Transverse colon (tissue), 4 donors: ENCODE measurements at regions not wholly inside any gene's neighbourhood (a gene's known extent, or its start where the extent isn't known, plus 50 kb on each side); places are given as distances from the start of the nearest gene placed in this dataset.

Source experiments
- DNase-seq: peaks from one replicate; pipeline ENCODE4 v3.0.0-alpha.2; 2019
- H3K27ac ChIP-seq, 4 donors: fragments of 200-600 bp; sonication (generic); 2 replicates each; pipeline ENCODE4 v1.5.1; 2016 to 2018; ENCODE audit warnings: inconsistent platforms in 4 of 4
- H3K27me3 ChIP-seq: fragments of 200-600 bp; sonication (generic); 2 replicates; pipeline ENCODE4 v1.5.1; 2017; ENCODE audit warnings: inconsistent platforms
- H3K36me3 ChIP-seq, 4 donors: fragments of 200-600 bp; sonication (generic); 2 replicates each; pipeline ENCODE4 v1.5.1; 2017 to 2019; ENCODE audit warnings: inconsistent platforms in 4 of 4
- H3K4me1 ChIP-seq, 4 donors: fragments of 200-600 bp; sonication (generic); 2 replicates each; pipeline ENCODE4 v1.5.1; 2017 to 2020; ENCODE audit warnings: inconsistent platforms in 4 of 4
- H3K4me3 ChIP-seq, 4 donors: fragments of 200-600 bp; sonication (generic); 1 replicate in 1 of 4; 2 replicates in 3 of 4; pipeline versions ENCODE4 v1.5.1 to v1.6.1; 2017 to 2019; ENCODE audit warnings: inconsistent platforms in 4 of 4
- H3K9me3 ChIP-seq, 2 donors: fragments of 200-600 bp; sonication (generic); 2 replicates each; pipeline ENCODE4 v1.5.1; 2017 to 2019; ENCODE audit warnings: inconsistent platforms in 2 of 2
- EP300 ChIP-seq: sonication (generic); formaldehyde crosslinking; IDR thresholded peaks from one replicate; pipeline ENCODE4 v1.6.1; 2017; ENCODE audit warnings: antibody characterized with exemption, low read depth
- POLR2A ChIP-seq: fragments of 450-650 bp; IDR thresholded peaks from one replicate; pipeline ENCODE4 v1.6.1; 2016; ENCODE audit warnings: antibody characterized with exemption, mild to moderate bottlenecking, moderate library complexity
- POLR2AphosphoS5 ChIP-seq, 3 donors: sonication (generic); formaldehyde crosslinking; IDR thresholded peaks; one replicate each; pipeline ENCODE4 v1.6.1; 2016; ENCODE audit warnings: antibody characterized with exemption in 3 of 3
- WGBS, 2 donors: methylation state at CpG; one replicate each; pipeline ENCODE4 v1.1.5; 2018; ENCODE audit warnings: low coverage in 1 of 2; 5-methylcytosine and 5-hydroxymethylcytosine counted together
- in situ Hi-C, 4 donors: fragments of 200-750 bp; cut with MboI; loops; one replicate each; pipeline versions ENCODE4 v1.15.0 to v1.15.1; 2017; ENCODE audit warnings: low sequenced_read_pairs in 3 of 4, low pct_ligation_motif_present in 1 of 4, low pct_unique_long_range_greater_than_20kb in 1 of 4
- intact Hi-C: fragments of 100-400 bp; cut with DNase I; formaldehyde crosslinking; loops from one replicate; pipeline ENCODE4 v1.15.1; 2023; ENCODE audit warnings: low total_unique reads
- TF ChIP-seq, protein P1 (sequence below), 5 experiments: fragments of 200-600 bp in 3 of 5; fragments of 450-650 bp in 2 of 5; sonication (generic) in 3 of 5; IDR thresholded peaks; 1 replicate in 2 of 5; 2 replicates in 3 of 5; pipeline ENCODE4 v1.5.1; 2016 to 2017; ENCODE audit warnings: antibody characterized with exemption in 5 of 5, inconsistent platforms in 3 of 5, mild to moderate bottlenecking in 2 of 5, moderate library complexity in 1 of 5

DNA sequence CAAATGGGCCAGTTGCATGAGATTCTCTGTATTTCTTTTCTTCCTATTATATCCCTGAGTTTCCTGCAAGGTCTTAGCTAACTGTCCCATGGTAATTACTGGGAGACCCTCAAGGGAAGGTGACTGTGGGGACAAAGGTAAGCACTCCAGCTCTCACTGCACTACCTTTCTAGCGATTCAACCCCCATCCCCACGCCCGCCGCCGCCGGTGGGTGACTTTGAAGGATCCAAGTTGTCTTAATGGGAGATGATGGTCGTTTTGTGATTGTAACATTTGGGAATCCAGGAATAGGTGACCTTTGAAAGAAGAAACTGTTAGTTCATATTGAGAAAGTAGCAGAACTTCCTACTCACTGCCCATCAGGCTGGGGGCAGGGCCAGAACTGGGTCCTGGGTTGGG is 265.5 kb downstream of the LRFN2 start:
- peaks cover 5% of the 10 kb centered on the region for H3K27me3 ChIP-seq
- no peaks in the 10 kb centered on the region for H3K36me3 ChIP-seq
- no peak for DNase-seq
- TF ChIP-seq POLR2AphosphoS5 (IDR thresholded peaks at IDR 0.05) = no peak
- TF ChIP-seq, protein P1, sequence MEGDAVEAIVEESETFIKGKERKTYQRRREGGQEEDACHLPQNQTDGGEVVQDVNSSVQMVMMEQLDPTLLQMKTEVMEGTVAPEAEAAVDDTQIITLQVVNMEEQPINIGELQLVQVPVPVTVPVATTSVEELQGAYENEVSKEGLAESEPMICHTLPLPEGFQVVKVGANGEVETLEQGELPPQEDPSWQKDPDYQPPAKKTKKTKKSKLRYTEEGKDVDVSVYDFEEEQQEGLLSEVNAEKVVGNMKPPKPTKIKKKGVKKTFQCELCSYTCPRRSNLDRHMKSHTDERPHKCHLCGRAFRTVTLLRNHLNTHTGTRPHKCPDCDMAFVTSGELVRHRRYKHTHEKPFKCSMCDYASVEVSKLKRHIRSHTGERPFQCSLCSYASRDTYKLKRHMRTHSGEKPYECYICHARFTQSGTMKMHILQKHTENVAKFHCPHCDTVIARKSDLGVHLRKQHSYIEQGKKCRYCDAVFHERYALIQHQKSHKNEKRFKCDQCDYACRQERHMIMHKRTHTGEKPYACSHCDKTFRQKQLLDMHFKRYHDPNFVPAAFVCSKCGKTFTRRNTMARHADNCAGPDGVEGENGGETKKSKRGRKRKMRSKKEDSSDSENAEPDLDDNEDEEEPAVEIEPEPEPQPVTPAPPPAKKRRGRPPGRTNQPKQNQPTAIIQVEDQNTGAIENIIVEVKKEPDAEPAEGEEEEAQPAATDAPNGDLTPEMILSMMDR (IDR thresholded peaks at IDR 0.05) = no peak
- no peak overlapping the region for H3K27ac ChIP-seq
- H3K9me3 ChIP-seq = no peaks in the 10 kb centered on the region
- H3K4me3 ChIP-seq = no peak overlapping the region
- intact Hi-C loops (no loop called here), in situ Hi-C loops (loop anchor here (25.0 kb wide), 3 partner anchors 434 to 959 kb away; no protein-coding TSS in a partner anchor)
- 80 to 92% methylated on average over 3 to 7 of the region's 7 CpGs for WGBS, 2 donors
- peaks cover 0 to 4% (median 0%) of the 10 kb centered on the region in 4 donors for H3K4me1 ChIP-seq

DNA sequence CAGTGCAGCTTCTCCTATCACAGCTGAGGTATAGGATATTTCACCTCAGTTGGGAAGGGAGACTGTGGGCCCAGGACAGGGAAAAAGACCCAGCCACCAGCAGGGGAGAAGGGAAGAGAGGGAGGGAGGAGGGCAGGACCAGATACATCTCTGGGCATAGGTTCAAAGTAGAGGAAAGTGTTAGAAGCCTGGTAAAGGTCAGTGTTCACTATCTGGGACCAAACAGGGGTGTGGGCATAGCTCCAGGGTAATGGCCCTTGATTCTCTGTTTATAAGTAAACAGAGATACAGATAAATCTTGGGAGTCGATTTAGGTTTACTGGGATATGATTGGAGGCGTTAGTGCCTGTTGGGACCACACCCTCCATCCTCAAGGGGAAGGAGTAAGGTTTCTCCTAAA is 266.2 kb downstream of the LRFN2 start:
- intact Hi-C loops = no loop called here
- WGBS, 2 donors = 32 to 55% methylated on average over 2 of the region's 2 CpGs
- TF ChIP-seq, protein P1 (IDR thresholded peaks at IDR 0.05) = no peak
- no peak for TF ChIP-seq POLR2AphosphoS5 (IDR thresholded peaks at IDR 0.05)
- no peak for TF ChIP-seq POLR2A
- TF ChIP-seq EP300 = no peak

DNA sequence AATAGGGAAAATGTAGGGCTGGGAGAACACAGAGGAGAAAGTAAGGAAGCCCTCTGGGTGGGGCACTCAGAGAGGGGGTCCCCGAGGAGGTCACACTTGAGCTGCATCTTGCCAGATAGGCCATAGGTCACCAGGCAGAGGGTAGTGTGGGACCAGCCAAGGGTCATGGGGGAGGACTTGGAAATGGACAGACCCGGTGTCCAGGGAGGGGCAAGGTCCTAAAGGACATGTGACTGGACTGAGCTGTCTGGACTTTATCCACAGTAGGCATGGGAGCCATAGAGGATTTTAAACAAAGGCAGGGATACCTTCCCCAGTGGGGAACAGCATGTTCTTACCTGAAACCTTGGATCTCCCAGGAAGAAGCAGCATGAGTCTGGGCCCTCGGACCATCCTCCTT is 266.7 kb downstream of the LRFN2 start:
- Histone ChIP-seq H3K27me3 (peaks cover 5% of the 10 kb centered on the region), H3K36me3 (no peaks in the 10 kb centered on the region), H3K4me3 (no peak overlapping the region), H3K9me3 (no peaks in the 10 kb centered on the region), H3K27ac (no peak overlapping the region), H3K4me1 (peaks cover 0 to 4% (median 0%) of the 10 kb centered on the region in 4 donors)
- 69% methylated on average over 3 of the region's 3 CpGs; no CpG with 5 or more reads in 1 of the 2 donors for WGBS, 2 donors
- intact Hi-C loops (no loop called here), in situ Hi-C loops (loop anchor here (25.0 kb wide), 3 partner anchors 433 to 958 kb away; no protein-coding TSS in a partner anchor)
- TF ChIP-seq, protein P1 (IDR thresholded peaks at IDR 0.05) = no peak
- TF ChIP-seq POLR2AphosphoS5 (IDR thresholded peaks at IDR 0.05) (no peak), EP300 (no peak), POLR2A (no peak)
- no peak for DNase-seq

More for the DNA sequence above, 266.2 kb downstream of the LRFN2 start:
- no peak overlapping the region for H3K4me3 ChIP-seq
- H3K27ac ChIP-seq = no peak overlapping the region
- H3K36me3 ChIP-seq = no peaks in the 10 kb centered on the region
- peaks cover 0 to 4% (median 0%) of the 10 kb centered on the region in 4 donors for H3K4me1 ChIP-seq
- DNase-seq = no peak
- in situ Hi-C loops = loop anchor here (25.0 kb wide), 3 partner anchors 434 to 959 kb away; no protein-coding TSS in a partner anchor
- peaks cover 5% of the 10 kb centered on the region for H3K27me3 ChIP-seq
- H3K9me3 ChIP-seq = no peaks in the 10 kb centered on the region

DNA sequence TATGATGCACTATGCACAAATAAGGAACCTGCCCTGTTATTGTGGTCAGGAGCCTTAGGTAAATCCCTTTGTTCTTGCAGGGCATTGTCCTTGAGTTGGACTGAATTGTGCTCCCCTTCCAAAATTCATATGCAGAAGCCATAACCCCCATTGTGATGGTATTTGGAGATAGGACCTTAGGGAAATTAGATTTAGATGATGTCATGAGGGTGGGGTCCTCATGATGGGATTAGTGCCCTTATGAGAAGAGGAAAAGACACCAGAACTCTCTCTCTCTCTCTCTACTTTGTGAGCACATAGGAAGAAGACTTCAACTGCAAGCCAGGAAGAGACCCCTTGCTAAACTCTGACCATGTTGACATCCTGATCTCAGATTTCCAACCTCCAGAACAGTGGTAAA is 268.0 kb downstream of the LRFN2 start:
- H3K27ac ChIP-seq = no peak overlapping the region
- H3K9me3 ChIP-seq = no peaks in the 10 kb centered on the region
- DNase-seq = no peak
- no peak for TF ChIP-seq EP300
- TF ChIP-seq, protein P1 (IDR thresholded peaks at IDR 0.05) = no peak
- TF ChIP-seq POLR2A = no peak
- no peak for TF ChIP-seq POLR2AphosphoS5 (IDR thresholded peaks at IDR 0.05)
- in situ Hi-C loops = loop anchor here (10.0 to 25.0 kb wide), 4 partner anchors 334 to 957 kb away; no protein-coding TSS in a partner anchor
- intact Hi-C loops = no loop called here
- no peak overlapping the region for H3K4me3 ChIP-seq
- H3K36me3 ChIP-seq = no peaks in the 10 kb centered on the region
- H3K4me1 ChIP-seq = no peaks in the 10 kb centered on the region
- H3K27me3 ChIP-seq = no peaks in the 10 kb centered on the region
